ENCODE measurements at regions not wholly inside any gene's neighbourhood (a gene's known extent, or its start where the extent isn't known, plus 50 kb on each side); places are given as distances from the start of the nearest gene placed in this dataset.

- H3K18ac ChIP-seq (ENCODE audit: extremely low read depth, low read length): no peak overlapping the region; the same call in 1 of the 2 replicates
- H3K9ac ChIP-seq (replicated peaks in 1 of 4; ENCODE audit: extremely low read depth in 1 of 4, low read depth in 3 of 4, low read length in 3 of 4): no peak overlapping the region
- H3K79me1 ChIP-seq (ENCODE audit: low read depth, low read length): no peaks in the 10 kb centered on the region
- H3K4me2 ChIP-seq (ENCODE audit: insufficient read depth in 1 of 2, low read depth in 2 of 2, low read length in 2 of 2): no peak overlapping the region; a peak in 1 of 4 replicates
- H3K4me3 ChIP-seq (ENCODE audit: extremely low read depth in 1 of 4, insufficient read depth in 2 of 4, low read depth in 3 of 4, low read length in 4 of 4): peak overlapping the region in 1 of 4 experiments; percentile 26; a peak in 1 of 8 replicates
- no peaks in the 10 kb centered on the region for H3K27me3 ChIP-seq (replicated peaks in 1 of 4; ENCODE audit: control insufficient read depth in 3 of 4, extremely low read depth in 1 of 4, insufficient read depth in 3 of 4, low read length in 3 of 4)
- no peak overlapping the region for H3K56ac ChIP-seq (replicated peaks; ENCODE audit: insufficient read length, low read depth, low read length)
- no peak overlapping the region for H3K4ac ChIP-seq (replicated peaks; ENCODE audit: insufficient read length, low read depth, low read length)
- H3K27ac ChIP-seq (ENCODE audit: low read depth, low read length): peak overlapping the region; percentile 80; the same call in 1 of the 2 replicates
- no peaks in the 10 kb centered on the region for H3K23me2 ChIP-seq (ENCODE audit: low read depth, low read length)
- H2AK5ac ChIP-seq (ENCODE audit: low read depth, low read length): no peak overlapping the region; the same call in 1 of the 2 replicates
- no peak overlapping the region for H3K14ac ChIP-seq (ENCODE audit: insufficient read length)
- no peak overlapping the region for H2BK12ac ChIP-seq (ENCODE audit: low read depth, low read length)
- no peak overlapping the region for H2BK120ac ChIP-seq (replicated peaks; ENCODE audit: low read depth, low read length)
- H3K36me3 ChIP-seq (ENCODE audit: control insufficient read depth in 2 of 4, insufficient read depth in 4 of 4, low read length in 3 of 4): peaks cover 0 to 7% (median under 1%) of the 10 kb centered on the region in 4 experiments; a peak in 2 of 8 replicates
- H4K5ac ChIP-seq (ENCODE audit: insufficient read length, low read depth, low read length): no peak overlapping the region
- POLR2A ChIA-PET (ENCODE audit: partially characterized antibody): interaction anchor here (0.6 to 4.3 kb wide), 3 partner anchors 11 to 454 kb away, joined by 3 to 35 read pairs (median 6); no protein-coding TSS in a partner anchor
- H4K91ac ChIP-seq (replicated peaks; ENCODE audit: insufficient read length, low read length): no peak overlapping the region
- 8% methylated on average over 3 of the region's 3 CpGs; no CpG with 5 or more reads in 1 of the 2 experiments for WGBS, 2 experiments (ENCODE audit: extremely low coverage in 1 of 2, insufficient coverage in 1 of 2, insufficient read length in 1 of 2, insufficient replicate concordance in 2 of 2, low coverage in 1 of 2, low lambda C conversion rate in 2 of 2, missing lambda C conversion rate in 1 of 2)
- no peak overlapping the region for H3K23ac ChIP-seq (ENCODE audit: insufficient read length)
- no peaks in the 10 kb centered on the region for H3K79me2 ChIP-seq (ENCODE audit: control insufficient read depth in 1 of 2, insufficient read depth in 2 of 2, low read length in 2 of 2)
- FAIRE-seq: no peak
- peak overlapping the region; percentile 91 for H2BK5ac ChIP-seq (ENCODE audit: low read depth, low read length)
- H4K20me1 ChIP-seq (replicated peaks in 1 of 2; ENCODE audit: control insufficient read depth in 1 of 2, insufficient read depth in 2 of 2, low read length in 2 of 2): no peaks in the 10 kb centered on the region
- H2AFZ ChIP-seq (ENCODE audit: low read length): no peak overlapping the region
- no peak for DNase-seq (ENCODE audit: low read depth in 1 of 2, low spot score in 2 of 2)
- peaks cover 0 to 12% of the 10 kb centered on the region in 2 experiments; a peak in 2 of 4 replicates for H3K9me3 ChIP-seq (ENCODE audit: insufficient read depth in 2 of 2, low read depth in 1 of 2, low read length in 1 of 2)
- CTCF ChIA-PET (ENCODE audit: partially characterized antibody): interaction anchor here (1.4 kb wide), 1 partner anchor 66 kb away, joined by 3 read pairs; no protein-coding TSS in a partner anchor
- H4K8ac ChIP-seq (ENCODE audit: extremely low read depth, insufficient read depth, low read length): no peak overlapping the region
- no peak overlapping the region for H2BK20ac ChIP-seq (ENCODE audit: low read length)
- no peak overlapping the region for H2BK15ac ChIP-seq (ENCODE audit: low read length)
- peaks cover 5 to 18% (median 11%) of the 10 kb centered on the region in 4 experiments for H3K4me1 ChIP-seq (replicated peaks in 1 of 4; ENCODE audit: control insufficient read depth in 3 of 4, insufficient read depth in 4 of 4, low read length in 3 of 4)
- TF ChIP-seq CHD2 (IDR thresholded peaks at IDR 0.05; ENCODE audit: low read length) (no peak), CHD1 (IDR thresholded peaks at IDR 0.05; ENCODE audit: low read depth, low read length) (no peak), SIX5 (IDR thresholded peaks at IDR 0.05; ENCODE audit: low read depth, low read length) (no peak), HDAC2 (IDR thresholded peaks at IDR 0.05; ENCODE audit: borderline replicate concordance in 1 of 2, low read depth in 2 of 2, low read length in 2 of 2) (0 out of 4 replicates have a peak, but pooled peaks of 1 of the 2 experiments have one; percentile 28), E2F6 (IDR thresholded peaks at IDR 0.05) (no peak), BRCA1 (IDR thresholded peaks at IDR 0.05; ENCODE audit: low read depth, low read length) (no peak), MAFK (IDR thresholded peaks at IDR 0.05; ENCODE audit: low read depth, low read length) (no peak), KDM5A (IDR thresholded peaks at IDR 0.05; ENCODE audit: low read length) (no peak), SIN3A (conservative IDR thresholded peaks at IDR 0.05 in 1 of 2, IDR thresholded peaks at IDR 0.05 in 1 of 2; ENCODE audit: low read depth in 1 of 2, low read length in 2 of 2) (no peak), SAP30 (IDR thresholded peaks at IDR 0.05; ENCODE audit: insufficient read depth, insufficient replicate concordance, low read length) (no peak)
Observed at GRCh38 chr5:12332480-12332879, 428.2 kb upstream of the CTNND2 start.

Measured in H1 (cell line).